A549 (cell line): ENCODE measurements at regions not wholly inside any gene's neighbourhood (a gene's known extent, or its start where the extent isn't known, plus 50 kb on each side); places are given as distances from the start of the nearest gene placed in this dataset.

Experiments used
- CEBPB ChIP-seq, 2 experiments: fragments of >200 bp in 1 of 2; sonication (Bioruptor Twin) in 1 of 2; formaldehyde crosslinking in 1 of 2; IDR thresholded peaks; 2 replicates each; pipeline ENCODE4 v1.6.1; 2012 to 2016
- POLR2AphosphoS2 ChIP-seq: conservative IDR thresholded peaks from 2 replicates; pipeline ENCODE4 v1.6.1; 2012; ENCODE audit warnings: low read length, improper control_type of control experiment, inconsistent platforms
- TF ChIP-seq, protein P1 (sequence below): fragments of >200 bp; sonication (Bioruptor Twin); formaldehyde crosslinking; IDR thresholded peaks from 3 replicates; pipeline ENCODE4 v1.5.1; 2016

DNA sequence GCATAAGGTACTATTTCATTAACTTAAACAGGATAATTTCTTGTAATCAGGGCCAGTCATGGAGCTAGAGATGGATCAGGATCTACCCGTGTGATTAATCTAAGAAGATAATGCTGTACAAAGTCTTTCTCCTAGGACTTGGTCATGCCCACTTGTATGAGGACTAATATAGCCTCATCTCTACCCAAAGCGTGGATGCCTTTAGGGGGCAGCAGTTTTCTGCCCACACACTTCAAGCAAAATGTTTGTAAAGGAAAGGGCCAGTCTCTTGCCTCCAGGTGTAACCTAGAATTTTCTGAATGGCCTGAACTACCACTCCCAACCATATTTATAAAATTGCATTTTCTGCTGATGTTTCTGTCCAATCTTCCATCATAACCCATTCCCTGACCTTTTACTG lies 764.0 kb upstream of the IGFBP3 start:
- TF ChIP-seq CEBPB (IDR thresholded peaks at IDR 0.05) (no peak), POLR2AphosphoS2 (no peak)
- TF ChIP-seq, protein P1, sequence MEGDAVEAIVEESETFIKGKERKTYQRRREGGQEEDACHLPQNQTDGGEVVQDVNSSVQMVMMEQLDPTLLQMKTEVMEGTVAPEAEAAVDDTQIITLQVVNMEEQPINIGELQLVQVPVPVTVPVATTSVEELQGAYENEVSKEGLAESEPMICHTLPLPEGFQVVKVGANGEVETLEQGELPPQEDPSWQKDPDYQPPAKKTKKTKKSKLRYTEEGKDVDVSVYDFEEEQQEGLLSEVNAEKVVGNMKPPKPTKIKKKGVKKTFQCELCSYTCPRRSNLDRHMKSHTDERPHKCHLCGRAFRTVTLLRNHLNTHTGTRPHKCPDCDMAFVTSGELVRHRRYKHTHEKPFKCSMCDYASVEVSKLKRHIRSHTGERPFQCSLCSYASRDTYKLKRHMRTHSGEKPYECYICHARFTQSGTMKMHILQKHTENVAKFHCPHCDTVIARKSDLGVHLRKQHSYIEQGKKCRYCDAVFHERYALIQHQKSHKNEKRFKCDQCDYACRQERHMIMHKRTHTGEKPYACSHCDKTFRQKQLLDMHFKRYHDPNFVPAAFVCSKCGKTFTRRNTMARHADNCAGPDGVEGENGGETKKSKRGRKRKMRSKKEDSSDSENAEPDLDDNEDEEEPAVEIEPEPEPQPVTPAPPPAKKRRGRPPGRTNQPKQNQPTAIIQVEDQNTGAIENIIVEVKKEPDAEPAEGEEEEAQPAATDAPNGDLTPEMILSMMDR, result no peak
